ENCODE measurements at regions not wholly inside any gene's neighbourhood (a gene's known extent, or its start where the extent isn't known, plus 50 kb on each side); places are given as distances from the start of the nearest gene placed in this dataset.
"Not testable (repeated sequence)": the region's sequence is repeated elsewhere in the genome, so short reads cannot be mapped to it uniquely, and the experiment has no call there.

- not testable (repeated sequence) for DNase-seq
These were observed 69.5 kb downstream of the MDH2 start for GRCh38 chr7:76117306-76117991.

- DNase-seq, result not testable (repeated sequence)
These were observed 70.5 kb downstream of the MDH2 start for GRCh38 chr7:76118253-76119036.

DNA sequence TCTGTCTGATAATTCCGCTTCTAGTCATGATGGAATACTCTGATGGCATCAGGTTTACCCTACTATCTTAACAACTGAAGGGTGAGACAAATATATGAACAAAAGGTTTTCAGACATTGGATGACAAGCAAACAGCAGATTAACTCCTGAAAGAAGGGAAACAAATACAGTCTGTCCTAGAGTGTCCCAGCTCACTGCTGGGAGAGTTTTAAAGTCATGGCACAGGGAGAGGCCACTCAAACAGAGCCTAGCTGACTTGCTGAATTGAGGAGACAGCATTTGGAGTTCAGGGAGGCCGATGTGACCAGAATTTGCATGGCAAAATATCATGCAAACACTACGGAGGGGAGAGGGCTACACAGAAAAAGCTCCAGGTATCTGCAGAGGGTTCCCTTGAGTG, 73.1 kb downstream of the MDH2 start:
- DNase-seq, result no peak

DNA sequence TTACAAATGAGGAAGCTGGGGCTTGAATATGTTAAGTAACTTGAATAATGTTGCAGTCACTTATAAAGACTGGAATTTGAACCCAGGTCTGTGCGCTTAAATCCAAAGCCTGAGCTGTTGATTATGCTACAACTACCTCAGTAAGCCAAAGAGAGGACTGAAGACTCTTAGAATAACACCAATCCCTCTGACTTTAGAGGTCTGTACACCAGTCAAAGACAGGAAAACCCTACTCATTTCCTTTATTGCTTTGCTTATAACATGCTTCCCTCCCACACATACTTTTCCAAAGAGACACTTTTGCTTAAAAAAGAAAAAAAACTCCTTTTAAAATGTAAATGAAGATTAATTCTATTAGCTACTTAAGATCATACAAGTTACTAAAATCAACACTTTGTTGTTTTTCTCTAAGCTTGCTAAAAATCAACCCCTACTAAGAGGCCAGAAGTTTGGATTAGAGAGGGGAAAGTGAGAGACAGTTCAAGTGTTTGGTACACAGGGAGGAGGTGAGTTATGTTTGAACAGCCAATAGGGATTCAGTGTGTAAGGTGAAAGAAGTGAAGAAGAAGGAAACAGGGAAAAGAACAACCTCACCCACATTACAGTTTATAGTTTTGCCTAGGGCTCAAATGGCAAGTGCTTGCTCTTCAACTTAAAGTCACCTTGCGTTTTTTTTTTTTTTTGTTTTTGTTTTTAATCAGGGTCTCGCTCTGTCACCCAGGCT, 74.8 kb downstream of the MDH2 start:
- no peak for DNase-seq

DNA sequence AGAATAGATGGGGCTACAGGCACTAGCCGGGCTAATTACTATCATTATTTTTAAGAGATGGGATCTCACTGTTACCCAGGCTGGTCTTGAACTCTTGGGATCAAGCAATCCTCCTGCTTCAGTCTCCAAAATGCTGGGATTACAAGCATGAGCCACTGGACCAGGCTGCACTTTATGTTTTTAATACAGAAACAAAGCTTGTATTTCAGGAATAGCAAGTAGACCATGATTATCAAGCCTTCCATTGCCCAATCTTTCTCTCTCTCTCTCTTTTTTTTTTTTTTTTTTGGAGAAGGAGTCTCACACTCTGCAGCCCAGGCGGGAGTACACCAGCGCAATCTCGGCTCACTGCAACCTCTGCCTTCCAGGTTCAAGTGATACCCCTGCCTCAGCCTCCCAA, 75.4 kb downstream of the MDH2 start:
- no peak for DNase-seq

DNA sequence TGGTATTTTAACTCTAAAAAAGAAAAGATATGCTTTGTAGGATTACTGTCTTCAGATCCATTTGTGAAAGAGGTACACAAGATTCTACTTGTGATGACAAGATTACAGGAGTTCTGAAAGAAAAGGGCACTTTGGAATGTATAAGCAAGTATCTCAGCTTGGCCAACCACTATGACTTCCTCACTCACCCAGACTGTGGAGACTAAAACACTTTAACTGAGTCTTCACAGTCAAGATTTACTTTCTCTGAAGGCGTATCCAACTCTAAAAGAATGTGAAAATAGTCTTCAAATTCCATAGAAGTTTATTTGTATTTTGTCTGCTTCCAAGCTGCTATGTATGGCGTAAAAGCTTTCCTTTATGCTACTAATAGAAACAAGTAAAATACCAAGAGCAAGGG, 76.1 kb upstream of the SRRM3 start:
- no peak for DNase-seq

GRCh38 chr7:76126632-76127031, 75.1 kb upstream of the SRRM3 start:
- DNase-seq, result no peak

DNA sequence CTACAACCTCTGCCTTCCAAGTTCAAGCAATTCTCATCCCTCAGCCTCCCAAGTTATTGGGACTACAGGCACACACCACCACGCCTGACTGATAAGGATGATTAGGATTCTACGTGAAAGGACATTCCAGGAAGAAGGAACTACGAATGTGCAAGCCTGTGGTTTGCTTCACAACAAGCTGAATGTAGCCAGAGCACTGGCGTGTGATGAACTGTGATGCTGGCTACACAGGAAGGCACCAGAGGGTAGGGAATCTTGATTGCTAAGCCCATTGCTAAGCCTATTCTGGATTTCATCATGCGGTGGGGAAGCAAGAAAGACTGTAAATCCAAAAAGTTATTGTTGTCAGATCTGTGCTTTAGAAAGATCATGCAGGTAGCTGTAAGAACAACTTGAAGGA, 72.3 kb upstream of the SRRM3 start:
- no peak for DNase-seq

DNA sequence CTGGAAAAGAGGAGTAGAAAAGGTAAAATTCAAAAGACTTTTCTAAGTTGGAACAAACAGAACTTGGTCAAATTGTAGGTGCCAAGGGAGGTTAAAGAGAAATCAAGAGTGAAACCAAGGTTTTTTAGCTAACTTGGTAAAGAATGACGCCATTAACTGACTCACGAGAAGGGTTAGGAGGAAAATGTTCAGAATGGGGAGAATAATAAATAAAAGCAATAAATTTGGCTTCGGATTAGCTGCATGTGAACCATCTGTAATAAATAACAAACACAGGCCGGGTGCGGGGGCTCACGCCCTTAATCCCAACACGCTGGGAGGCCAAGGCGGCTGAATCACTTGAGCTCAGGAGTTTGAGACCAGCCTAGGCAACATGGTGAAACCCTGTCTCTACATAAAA, 71.9 kb upstream of the SRRM3 start:
- no peak for DNase-seq

GRCh38 chr7:76130661-76131060, 71.0 kb upstream of the SRRM3 start:
- DNase-seq, result not testable (repeated sequence)

- not testable (repeated sequence) for DNase-seq
These were observed 69.8 kb upstream of the SRRM3 start for GRCh38 chr7:76131887-76132286.

DNA sequence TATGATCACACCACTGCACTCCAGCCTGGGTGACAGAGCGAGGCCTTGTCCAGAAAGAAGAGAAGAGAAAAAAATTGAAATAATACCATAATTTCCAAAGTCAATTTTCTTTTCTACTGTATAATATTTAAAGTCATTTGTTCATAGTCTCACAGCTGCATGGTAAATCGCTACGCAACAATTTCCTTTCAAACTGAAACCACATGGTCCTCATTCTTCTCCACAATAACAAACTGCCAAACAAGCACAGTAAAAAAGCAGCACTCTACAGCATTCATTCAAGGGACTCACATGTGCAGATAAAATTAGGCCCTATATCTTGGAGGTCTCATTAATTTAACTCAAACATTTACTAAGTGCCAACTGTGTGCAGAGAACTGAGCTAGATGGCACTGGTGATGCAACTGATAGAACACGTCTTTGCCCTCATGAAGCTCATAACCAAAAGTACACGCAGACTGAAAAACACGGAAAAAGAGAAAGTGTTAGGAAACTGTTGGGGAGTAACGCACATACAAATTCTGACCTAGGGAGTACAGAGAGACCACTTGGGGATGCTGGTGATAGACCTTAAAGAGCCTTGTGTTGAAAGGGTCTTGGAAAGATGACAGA, 68.4 kb upstream of the SRRM3 start:
- DNase-seq, result no peak

GRCh38 chr7:76133839-76134238, 67.9 kb upstream of the SRRM3 start:
- no peak for DNase-seq

DNA sequence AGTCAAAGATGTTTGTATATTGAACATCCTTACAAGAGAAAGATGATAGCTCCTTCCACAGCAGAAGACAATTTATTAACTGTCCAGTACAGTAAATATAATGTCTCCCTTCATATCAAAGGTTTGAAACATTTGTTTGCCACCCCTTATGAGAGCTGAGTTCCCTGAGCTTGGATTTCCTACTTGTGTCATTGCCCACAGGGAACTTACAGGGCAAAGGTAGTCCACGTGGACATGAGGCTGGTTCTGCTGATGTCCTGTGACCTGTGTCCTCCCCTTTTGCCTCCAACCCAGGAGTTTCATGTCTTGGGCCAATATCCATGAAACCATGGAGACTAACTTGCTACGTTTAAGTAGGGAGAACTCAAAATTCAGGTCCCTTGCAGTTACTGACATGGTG, 66.4 kb upstream of the SRRM3 start:
- not testable (repeated sequence) for DNase-seq

DNA sequence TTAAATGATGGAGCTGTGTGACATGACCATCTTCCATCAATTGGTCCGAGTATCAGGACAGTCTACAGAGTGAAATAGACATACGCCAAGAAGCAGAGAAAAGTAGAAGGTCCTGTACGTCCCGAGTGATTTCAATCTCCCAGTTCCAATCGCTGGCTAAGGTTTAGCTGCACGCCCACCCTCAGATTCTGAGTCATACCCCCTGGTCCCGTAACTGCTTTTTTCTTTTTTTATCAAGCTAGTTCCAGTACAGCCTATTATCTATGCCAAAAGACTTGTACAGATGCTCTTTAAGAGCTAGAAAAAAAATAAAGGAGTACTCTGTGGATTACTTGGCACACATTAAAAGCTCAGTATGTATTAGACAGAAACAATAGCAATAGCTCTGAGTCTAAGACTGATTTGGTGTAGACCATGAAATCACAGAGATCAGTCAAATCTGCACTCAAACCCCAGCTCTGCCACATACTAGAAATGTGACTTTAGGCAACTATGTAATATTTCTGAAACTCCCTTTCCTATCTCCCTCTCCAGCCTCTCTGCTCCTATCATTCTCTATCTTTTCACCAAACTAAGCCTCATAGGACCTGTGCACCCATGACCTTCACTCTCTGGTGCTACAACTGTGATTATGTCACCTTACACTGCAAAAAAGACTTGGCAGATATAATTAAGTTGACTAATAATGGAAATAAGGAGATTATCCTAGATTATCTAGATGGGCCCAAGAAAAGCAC, 63.0 kb upstream of the SRRM3 start:
- DNase-seq, result not testable (repeated sequence)

DNA sequence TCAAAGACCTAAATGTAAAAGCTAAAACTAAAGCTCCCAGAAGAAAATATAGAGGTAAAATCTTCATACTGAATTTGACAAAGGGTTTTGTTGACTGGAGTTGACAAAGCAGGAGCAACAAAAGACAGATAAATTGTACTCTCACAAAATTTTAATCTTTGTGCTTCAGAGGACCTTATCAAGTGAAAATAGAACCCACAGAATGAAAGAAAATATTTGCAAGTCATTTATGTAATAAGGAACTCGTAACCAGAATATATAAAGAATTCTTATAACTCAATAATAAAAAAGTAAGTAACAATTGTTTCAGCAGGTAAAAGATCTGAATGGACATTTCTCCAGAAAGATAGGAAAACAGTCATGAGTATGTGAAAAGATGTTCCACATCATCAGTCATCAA, 62.0 kb upstream of the SRRM3 start:
- DNase-seq, result no peak

DNA sequence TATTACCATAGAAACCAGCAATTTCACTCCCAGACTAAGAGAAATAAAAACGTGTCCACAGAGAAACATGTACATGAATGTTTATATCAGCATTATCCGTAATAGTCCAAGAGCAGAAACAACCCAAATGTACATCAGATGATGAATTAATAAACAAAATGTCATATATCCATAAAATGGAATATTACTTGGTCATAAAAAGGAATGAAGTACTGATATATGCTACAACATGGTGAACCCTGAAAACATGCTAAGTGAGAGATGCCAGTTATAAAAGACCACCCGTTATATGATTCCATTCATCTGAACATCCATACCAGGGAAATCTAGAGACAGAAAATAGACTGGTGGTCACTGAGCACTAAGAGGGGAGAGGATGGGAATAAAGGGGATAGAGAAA, 61.4 kb upstream of the SRRM3 start:
- not testable (repeated sequence) for DNase-seq

DNA sequence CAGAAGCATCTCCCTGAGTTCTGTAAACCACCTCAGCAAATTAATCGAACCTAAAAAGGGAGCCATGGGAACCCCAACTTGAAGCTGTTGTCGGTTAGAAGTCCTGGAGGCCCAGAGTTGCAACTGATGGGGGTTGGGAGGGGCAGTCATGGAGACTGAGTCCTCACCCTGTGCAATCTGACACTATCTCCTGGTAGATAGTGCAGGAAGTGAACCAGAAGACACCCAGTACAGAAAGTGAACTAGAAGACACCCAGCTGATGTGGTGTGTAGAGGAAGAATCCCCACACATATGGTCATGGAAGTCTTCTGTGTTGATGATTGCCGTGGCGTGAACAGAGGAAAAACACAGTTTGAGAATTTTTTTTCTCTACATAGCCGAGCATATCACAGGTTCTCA, 58.8 kb upstream of the SRRM3 start:
- DNase-seq, result peak; percentile 30

GRCh38 chr7:76144664-76145270, 56.9 kb upstream of the SRRM3 start:
- DNase-seq, result not testable (repeated sequence)

DNA sequence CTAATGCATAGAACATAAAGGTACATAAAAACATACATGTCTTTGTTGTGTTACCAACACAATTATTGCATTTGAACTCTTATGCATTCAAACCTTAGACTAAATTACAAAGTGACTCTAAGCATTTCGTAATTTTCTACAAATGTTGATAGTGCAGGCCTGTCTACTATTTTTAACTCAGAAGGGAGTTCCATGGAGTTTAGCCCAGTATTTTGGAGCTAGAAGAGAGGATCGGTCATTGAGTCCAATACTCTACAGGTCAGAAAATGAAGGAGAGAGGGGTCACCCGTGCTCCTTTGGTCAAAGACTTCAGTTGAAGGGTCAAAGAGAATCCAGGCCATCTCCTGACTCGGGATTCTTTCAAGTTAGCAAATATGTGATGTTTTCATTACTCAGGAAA, 55.3 kb upstream of the SRRM3 start:
- DNase-seq, result no peak

GRCh38 chr7:76148947-76149346, 52.7 kb upstream of the SRRM3 start:
- DNase-seq, result not testable (repeated sequence)
